ENCODE measurements at regions not wholly inside any gene's neighbourhood (a gene's known extent, or its start where the extent isn't known, plus 50 kb on each side); places are given as distances from the start of the nearest gene placed in this dataset.

DNA sequence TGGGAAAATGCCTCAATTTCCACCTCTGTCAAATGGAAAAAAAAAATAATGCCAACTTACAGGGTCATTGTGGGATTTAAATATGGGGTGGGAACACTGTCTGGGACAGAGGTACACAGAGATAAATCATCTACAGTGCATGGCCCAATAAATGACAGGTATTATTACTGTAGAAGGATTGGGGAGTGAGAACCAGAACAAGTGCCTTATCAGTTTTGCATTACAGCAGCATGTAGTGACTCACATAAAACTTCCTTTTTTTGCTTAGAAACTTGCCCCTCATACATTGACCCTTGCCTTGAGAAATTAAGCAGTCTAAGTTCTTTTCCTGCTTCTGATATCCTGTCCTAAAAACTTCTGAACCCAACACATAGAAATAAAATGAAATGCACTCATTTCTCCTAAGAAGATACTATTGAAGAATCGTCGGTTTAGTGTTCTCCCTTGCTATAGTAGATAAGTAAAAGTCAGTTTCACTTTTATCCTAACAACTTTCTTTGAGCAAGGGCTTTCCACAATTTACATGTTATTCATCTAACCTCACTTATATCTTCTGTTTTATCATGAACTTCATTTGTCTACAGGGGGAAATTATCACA is 121.0 kb upstream of the HAAO start:
- DNase-seq, result no peak

DNA sequence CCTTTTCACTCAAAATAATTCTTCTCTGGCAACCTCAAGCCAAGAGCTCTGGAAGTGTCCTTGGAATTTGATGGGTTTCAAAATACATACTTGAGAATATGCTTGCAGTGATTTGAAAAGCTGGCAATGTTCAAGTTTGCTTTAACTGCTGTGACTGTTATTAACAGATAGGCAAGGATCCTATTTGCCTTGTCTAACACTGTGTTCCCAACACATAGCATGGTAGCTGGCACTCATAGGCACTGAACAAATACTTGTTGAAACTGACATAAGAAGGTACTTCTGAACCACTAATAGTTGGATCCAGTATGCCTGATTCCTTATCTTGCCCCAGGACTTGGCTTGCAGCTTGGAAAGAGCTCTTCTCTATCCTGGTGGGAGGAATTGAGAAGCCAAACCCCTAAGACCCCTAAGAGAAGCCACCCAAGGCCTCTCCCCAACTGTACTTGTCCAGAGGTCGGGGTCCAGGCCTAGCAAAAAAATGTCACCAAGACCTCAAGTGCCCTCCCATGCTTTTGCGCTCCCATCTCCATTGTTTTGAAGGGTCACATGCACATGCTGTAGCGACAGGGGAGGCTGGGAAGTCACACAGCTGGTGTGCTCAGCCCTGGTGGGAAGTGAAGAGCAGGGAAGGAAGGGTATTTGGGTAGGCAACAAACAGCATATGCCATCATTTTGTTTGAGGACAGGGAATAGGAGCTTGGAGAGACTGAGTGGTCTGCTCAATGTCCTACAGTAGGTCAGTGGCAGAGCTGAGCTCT is 118.4 kb upstream of the HAAO start:
- no peak for DNase-seq

DNA sequence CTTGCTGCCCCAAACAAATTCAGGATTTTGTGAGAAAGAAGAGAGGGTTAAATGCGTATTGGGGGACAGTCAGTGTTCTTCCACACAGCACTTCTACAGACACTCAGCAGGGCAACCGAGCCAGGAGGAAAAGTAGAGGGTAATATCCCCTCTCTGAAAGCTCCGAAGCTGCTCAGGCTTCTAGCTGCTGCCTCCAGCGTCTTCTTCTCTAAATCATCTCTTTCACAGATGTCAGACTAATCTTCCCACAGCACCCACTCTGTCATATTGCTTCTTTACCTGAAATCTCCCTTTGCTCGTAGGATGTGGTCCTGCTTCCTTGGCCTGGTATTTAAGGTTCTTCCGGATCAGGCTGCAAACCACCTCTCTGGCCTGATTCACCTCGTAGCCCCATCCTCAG is 117.6 kb upstream of the HAAO start:
- DNase-seq, result no peak

DNA sequence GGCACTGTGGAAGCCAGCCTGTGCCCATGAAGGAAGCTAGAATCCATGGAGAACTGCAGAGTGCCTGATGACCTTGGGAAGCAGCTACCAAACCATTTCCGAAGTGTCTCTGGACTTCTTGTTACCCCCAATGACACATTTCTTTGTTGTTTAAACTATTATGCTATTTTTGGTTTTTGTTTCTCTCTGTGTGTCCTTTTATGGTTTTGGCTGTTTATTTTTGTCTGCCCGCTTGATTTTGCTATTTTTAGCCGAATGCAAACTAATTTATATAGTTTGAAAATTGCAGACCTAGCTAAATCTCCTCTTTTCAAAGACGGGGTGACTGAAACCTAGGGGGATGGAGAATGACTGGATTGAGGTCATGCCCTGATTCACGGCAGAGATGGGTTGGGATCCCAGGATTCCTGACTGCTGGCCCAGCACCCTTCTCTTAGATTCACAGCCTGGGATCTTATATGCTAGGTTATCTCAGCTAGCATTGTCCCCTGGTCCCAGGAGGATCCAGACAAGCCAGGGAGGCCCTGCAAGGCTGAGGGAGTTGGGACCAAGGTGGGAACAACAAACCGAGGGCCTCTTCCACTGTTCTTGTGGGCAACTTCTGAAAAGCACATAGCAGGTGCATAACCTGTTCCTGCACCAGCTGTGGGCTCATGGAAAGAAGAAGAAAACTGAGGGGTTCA is 116.3 kb upstream of the HAAO start:
- DNase-seq, result no peak

DNA sequence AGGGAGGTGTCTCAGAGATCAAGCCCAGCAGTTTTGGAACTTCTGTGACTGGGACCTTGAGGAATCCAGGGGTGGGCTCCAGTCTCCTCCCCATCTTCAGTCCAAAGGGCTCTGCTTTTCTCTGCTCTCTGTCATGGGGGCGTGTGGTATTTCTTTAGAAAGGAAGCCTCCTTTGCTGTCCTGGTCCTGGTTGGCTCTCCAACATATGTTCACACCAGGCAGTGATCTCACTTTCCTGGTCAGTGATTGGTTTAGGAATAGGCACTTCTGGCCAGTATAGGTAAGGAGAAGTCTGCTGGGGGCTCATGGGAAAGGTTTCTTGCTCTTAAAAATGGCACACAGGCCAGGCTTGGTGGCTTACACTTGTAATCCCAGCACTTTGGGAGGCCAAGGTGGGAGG is 115.5 kb upstream of the HAAO start:
- DNase-seq, result no peak

DNA sequence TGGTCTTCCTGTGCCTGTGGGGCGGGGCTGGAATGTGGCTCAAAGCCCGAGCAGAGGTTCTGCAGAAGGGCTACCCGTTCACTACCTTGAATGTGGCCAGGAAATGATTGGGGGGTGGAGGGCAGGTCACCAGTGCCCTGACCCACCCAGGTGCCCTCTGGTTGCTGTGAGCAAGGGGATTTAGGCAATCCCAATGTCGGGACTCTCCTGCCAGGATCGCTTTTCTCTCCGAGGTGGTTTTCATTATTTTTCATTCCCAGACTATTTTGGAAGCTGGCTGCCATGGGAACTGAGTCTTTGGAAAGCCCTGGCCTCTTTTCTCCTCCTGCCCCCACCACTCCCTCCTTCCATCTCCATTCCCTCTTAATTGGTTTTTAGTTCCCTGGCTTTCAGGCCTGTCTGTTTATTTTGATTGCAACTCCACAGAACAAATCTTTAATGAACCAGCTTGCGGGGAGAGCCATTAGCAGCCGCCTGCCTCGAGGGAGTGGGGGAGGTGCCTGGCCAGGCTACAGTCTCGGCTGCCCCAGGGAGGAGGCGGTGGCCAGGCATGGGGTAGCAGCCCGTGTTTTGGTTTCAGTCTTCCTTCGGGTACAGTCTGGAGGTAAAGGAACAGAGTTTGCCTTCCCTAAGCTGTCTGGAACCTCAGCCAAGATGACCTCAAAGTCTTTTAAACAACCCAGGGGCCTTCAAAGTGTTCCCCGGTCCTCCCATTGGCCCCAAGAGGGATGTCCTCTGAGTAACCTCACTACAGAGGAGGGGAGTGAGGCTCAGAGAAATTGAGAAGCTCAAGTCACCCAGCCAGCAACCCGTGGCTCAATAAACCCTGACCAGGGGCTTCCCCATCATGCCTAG is 114.4 kb upstream of the HAAO start:
- DNase-seq, result peak; percentile 62

DNA sequence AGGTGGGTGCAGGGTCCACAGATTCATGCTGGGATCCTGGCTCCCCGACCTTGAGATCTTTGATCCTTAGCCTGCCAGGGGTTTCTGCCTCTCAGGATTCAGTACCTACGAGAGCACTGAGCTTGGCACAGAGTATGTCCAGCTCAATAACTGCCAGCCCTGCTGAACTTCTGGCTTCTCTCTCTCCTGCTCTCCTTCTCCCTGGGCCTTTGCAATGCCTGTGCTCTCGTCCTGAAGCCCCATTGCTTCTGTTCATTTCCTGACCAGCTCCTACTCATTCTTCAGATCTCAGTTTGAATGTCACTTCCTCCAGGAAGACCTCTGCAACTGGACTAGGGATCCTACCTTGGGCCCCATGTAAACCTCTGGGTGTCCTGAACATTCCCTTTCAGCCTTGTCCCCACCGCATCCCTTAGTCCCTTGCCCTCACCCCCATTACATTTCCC is 113.8 kb upstream of the HAAO start:
- no peak for DNase-seq

DNA sequence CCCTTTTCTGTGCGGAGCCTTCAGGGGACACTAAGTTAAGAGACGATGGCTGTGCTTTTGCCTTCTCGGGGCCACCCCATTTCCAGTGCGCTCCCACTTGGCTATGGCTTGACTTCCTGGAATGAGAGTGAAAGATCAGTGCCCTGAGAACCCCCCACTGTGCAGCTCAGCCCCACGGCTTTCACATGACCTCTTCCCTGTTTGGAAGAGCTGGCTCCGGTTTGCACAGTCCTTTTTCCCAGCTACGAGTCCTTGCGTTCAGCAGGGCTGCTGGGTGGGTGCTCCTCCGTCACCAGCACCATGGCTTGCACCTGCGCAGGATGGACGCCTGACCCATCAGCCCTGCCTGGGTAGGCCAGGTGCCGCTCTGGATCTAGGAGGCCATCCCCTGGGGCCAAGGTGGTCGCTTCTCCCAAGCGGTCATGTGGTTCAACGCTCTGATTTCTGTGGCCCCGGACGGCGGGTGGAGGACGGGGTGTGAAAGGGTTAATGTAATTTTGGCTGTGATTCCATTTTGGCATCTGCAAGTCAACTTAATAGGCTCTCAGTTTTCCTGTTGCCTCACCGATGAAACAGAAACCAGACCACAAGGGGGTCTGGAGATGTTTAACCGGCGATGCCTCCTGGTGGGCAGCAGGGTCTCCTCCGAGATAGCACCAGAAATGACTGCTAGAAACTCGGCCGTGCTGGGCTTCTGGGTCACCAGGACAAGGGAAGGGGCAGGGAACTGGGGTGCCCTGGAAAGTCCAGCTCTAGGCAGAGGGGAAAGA is 113.1 kb upstream of the HAAO start:
- peak; percentile 40 for DNase-seq

DNA sequence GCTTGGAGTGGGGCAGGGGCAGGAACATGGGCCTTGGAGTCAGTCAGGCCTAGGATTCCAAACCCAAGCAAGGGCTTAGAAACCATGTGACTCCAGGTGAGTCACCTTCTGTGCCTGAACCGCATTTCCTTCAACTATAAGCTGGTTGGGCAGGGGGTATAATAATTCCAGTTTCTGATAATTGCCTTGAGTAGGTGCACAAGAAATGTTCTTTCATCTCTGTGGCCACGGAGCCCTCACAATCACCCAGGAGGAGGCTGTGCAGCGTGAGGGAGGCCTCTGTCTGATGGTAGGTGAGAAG is 112.1 kb upstream of the HAAO start:
- DNase-seq, result no peak

DNA sequence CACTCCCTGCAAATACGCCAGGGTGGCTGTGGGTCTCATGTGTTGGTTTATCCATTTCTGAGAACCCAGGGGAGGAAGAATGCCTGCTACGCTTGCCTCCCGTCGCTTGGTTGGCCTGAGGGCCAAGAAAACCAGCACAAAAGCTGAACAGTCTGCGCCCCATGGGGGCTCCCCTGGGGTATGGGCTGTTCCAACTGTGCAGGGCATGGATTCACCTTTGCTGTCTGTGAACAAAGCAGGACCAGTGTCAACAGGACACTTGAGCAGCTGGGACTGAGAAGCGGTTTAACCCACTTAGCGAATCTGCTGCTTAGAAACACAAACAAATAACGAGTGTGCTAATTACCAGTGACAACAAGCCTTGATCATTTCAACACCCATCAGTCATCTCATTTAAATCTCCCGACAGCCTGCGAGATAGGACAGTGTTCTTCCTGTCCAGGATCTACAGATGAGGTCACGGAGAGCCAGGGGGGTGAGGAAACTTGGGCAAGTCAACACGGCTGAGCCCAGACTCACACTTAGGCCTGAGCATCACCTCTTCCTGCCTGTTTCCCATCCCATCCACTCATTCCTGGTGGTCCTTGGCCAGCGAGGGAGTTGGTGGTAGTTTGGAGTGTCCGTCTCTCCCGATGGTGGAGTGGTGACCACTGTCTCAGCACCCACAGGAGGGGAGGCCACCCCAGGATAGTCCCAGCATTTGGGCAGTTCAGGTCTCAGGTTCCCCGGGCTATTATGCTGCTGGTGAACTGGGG is 111.6 kb upstream of the HAAO start:
- no peak for DNase-seq

DNA sequence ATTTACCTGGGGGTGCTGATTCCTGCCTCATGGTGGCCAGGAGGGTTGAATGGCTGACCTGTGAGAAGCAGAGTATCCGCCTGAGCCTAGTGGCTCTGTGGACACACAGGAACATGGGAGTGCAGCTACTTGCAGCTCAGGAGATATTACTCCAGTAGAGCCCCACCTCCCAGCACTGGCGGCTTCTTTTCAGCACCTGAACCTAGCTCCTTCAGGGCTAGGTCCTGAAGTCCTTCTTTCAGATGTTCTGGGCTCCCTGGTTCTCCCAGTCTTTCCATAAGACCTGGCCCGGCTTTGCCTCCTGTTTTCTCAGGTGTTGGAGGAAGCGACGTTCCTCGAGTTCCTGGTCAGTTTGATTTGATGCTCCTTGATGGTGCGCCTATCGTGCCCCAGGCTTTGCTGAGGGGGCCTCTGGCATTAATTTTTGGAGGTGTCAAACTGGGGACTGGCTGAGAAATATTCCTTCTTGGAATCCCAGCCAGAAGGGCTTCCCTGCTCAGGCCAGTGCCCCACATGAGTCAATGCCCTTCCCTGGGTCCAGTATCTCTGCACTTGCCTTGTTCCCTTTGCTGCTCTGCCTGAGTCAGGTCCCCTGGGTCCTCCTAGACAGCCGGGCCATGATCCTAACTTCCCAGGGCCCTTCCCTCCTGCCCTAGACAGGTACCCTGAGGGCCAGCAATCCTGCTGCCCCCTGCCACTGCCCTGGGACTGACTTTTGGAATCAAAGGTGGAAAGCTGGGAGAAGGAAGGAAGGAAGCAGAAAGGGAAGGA is 110.7 kb upstream of the HAAO start:
- peak; percentile 42 for DNase-seq

DNA sequence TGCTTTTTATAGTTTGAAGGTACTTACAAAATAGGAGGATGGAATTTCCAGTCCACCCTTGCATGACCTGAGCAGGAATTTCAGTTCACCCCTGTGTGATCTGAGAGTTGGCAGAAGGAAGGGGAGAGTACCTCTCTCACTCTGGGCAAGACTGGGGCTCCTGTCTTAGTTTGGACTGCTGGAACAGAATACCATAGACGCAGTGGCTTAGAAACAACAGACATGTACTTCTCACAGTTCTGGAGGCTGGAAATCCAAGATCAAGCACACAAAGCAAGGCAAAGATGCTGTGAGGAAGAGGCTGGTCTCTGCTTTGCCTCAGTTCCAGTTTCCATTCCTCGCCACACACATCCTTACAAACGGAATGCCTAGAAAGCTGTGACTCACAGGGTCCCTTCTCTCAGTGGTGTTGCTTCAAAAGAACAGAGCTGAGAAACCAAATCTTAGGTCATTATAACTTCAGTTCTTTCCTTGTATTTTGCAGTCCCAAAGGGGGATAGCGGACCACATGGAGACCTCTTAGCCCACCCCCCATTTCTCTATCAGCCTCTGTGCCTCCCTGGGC is 108.8 kb upstream of the HAAO start:
- peak; percentile 66 for DNase-seq

DNA sequence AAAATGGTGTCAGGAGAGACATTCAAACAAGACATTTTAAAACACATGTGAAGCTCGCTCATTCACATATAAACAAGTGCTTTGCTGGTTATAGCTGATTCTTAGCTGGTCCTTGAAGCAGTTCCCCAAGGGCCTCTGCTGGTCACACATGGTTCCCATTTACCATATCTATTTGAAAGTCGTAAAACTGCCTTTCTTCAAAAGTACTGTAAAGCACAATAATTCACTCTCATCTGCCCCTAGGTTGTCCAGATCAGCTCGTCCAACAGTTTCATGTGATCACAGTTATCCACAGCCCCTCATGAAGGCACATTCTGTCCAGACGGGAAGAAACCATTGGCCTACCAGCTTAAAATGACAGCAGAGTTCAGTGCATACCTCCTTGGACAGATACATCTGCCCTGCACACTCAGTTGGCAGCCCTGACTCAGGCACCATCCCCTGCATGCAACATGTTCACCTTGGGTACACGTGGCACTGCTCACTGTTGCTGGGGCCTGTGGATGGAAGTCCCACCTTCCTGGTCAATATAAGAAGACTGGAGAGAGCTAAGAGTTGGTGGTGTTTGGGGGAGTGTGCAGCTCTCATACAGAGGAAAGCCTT is 108.0 kb upstream of the HAAO start:
- DNase-seq, result no peak

DNA sequence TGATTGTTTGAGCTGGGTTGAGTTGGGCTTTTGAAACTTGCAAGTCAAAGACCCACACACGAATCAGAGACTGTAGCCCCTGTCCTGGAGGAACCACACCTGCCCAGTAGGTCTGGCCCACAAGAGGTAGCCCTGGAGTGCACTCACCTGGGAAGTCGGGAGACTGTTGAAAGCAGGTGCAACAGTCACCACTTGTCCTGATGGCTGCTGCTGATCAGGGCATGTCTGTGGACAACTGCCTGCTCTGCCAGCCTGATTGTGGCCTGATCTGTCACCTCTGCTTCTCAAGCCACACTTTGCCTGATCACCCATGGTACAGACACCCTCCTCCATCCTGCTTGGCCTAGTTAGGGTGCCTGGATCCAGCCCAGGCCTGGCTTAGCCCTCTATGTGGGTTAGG is 105.0 kb upstream of the HAAO start:
- no peak for DNase-seq

DNA sequence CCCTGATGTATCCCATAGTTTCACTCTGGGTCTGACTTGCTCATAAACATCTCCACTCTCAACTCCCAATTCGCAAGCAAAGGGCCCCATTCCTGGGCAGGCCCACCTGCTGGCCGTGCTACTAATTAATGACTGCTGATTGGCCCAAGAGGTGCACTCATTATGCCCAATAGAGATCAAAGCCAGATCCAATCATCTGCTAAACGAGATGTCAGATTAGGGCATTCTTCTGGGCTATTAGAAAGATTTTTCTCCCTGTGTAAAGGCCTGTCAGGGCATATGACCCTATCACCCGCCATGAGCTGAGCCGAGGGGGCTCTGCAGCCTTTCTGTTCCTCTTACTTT is 103.4 kb upstream of the HAAO start:
- DNase-seq, result no peak

DNA sequence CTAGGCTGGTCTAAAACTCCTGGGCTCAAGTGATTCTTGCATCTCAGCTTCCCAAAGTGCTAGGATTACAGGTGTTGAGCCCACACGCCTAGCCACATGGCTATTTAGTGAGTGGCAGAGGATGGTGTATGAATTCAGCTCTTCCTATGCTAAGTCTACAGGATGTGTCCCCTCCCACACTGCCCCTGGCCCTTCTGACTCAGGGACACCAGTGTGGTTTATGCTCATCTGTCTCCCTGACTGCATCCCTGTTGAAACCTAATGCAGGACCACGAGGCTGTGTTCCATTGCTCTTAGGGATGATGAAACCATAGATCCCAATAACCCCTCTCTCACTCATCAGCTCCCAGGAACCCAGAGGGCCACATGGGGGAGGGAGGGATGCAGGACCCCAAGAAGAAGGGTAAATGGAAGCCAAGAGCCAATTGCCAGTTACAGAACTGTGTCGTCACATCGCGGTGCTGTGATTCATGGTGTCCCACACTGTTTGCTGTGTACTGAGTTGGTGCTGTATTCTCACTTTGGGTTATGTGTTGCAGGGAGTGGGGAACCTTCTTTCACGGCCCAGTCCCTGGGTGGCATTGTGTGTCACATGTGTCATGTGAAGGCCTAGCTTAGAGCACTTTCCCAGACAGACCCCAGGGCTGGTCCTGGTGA is 102.9 kb upstream of the HAAO start:
- DNase-seq, result no peak

DNA sequence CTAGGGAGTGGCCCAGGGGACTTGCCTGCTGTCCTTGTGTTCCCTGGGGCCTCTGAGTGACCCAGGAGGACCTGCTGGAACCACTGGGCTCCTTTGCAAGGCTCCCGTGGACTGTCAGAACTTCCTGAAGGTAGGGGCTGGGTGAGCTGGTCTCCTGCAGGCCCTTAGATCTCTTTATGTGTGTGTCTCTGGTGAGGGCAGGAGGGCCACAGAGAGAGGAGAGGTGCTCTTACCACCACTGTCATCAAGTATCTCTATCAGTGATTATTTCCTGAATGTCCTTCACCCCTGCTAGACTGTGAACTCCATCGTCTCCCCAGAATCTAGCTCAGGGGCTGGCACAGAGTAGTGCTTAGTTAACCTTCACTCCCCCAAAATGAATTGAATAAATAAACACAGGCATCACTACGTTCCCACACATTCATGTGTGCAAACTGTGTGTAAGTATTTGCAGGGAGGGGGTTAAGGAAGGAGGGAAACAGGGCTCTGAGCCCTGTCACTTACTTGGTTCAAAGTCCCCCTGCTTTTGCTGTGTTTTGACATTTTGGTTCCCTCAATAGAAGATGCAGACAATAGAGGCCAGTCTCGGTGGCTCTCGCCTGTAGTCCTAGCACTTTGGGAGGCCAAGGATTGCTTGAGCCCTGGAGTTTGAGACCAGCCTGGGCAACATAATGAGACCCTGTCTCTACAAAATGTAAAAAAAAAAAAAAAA is 100.8 kb upstream of the HAAO start:
- DNase-seq, result no peak

DNA sequence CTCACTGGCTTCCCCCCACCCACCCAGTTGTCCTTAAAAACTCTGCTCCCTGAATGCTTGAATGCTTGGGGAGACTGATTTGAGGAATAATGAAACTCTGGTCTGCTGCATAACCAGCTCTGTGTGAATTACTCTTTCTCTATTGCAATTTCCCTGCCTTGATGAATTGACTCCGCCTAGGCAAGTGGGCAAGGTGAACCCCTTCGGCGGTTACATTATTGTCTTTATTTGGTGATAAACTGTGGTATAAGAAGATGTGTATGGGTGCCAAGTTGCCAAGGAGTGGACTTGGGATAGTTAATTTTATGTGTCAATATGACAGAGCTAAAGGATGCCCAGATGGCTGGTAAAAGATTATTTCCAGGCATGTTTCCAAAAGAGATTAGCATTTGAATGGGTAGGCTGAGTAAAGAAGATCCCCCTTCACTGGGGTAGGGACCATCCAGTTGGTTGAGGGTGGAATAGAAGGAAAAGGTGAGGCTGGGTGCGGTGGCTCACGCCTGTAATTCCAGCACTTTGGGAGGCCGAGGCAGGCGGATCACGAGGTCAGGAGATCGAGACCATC is 98.5 kb upstream of the HAAO start:
- no peak for DNase-seq

Data from fibroblast of skin of back (primary cell).